ENCODE measurements at regions not wholly inside any gene's neighbourhood (a gene's known extent, or its start where the extent isn't known, plus 50 kb on each side); places are given as distances from the start of the nearest gene placed in this dataset.

DNA sequence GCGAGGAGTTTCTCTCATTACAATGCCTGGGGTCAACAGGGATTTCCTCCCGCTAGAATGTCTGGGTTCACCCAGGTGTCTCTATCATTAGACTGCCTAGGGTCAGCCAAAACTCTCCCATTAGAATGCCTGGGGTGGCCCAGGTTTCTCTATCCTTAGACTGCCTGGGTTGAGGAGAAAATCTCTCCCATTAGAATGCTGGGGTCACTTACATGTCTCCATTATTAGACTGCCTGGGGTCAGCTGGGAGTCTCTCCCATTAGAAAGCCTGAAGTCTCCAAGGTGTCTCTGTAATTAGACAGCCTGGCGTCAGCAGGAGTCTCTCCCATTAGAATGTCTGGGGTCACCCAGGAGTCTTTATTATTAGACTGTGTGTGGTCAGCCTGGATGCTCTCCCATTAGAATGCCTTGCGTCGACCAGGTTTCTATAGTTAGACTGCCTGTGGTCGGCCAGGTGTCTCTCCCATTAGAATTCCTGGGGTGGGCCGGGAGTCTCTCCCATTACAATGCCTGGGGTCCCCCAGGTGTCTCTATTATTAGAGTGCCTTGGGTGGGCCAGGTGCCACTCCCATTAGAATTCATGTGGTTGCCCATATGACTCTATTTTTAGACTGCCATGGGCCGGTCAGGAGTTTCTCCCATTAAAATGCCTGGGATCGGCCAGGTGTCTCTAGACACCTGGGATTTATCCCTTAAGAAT is 2272.1 kb downstream of the TP53TG3F start:
- no peak overlapping the region for H3K9ac ChIP-seq (ENCODE audit: insufficient read length)
- no peaks in the 10 kb centered on the region for H3K36me3 ChIP-seq (ENCODE audit: insufficient read depth, low read length)
- H3K4me3 ChIP-seq = no peak overlapping the region
- no peak for DNase-seq (ENCODE audit: low read depth, low spot score)
- no peak overlapping the region for H3K27ac ChIP-seq
- TF ChIP-seq EZH2 (IDR thresholded peaks at IDR 0.05) (no peak), POLR2AphosphoS5 (IDR thresholded peaks at IDR 0.05; ENCODE audit: borderline replicate concordance, low read depth, low read length) (no peak), FOXP2 (optimal IDR thresholded peaks at IDR 0.05; ENCODE audit: control extremely low read depth, extremely low read length, insufficient read depth) (no peak)
- H3K9me3 ChIP-seq (ENCODE audit: low read depth, low read length) = no peaks in the 10 kb centered on the region

DNA sequence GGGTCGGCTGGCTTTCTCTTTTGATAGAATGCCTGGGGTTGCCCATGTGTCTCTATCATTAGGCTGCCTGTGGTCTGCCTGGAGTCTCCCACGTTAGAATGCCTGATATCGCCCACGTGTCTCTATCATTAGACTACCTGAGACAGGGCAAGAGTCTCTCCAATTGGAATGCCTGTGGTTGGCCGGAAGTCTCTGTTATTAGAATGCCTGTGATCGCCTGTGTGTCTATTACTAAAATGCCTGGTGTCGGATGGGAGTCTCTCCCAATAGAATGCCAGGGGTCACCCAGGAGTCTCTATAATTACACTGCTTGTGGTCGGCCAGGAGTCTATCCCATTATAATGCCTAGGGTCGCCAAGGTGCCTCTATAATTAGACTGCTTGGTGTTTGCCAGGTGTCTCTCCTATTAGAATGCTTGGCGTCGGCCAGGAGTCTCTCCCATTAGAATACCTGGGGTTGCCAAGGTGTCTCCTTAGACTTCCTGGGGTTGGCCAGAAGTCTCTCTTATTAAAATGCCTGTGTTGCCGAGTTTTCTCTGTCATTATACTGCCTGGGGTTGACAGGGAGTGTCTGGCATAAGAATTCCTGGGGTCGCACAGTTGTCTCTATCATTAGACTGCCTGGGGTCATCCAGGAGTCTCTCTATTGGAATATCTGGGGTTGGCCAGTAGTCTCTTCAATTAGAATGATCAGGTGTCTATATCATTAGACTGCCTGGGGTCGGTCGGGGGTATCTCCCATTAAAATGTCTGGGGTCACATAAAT is 2272.8 kb downstream of the TP53TG3F start:
- Histone ChIP-seq H3K9me3 (ENCODE audit: low read depth, low read length) (no peaks in the 10 kb centered on the region), H3K9ac (ENCODE audit: insufficient read length) (no peak overlapping the region), H3K27ac (no peak overlapping the region), H3K4me3 (no peak overlapping the region), H3K36me3 (ENCODE audit: insufficient read depth, low read length) (no peaks in the 10 kb centered on the region)
- TF ChIP-seq FOXP2 (optimal IDR thresholded peaks at IDR 0.05; ENCODE audit: control extremely low read depth, extremely low read length, insufficient read depth) (no peak), EZH2 (IDR thresholded peaks at IDR 0.05) (no peak), POLR2AphosphoS5 (IDR thresholded peaks at IDR 0.05; ENCODE audit: borderline replicate concordance, low read depth, low read length) (no peak)
- DNase-seq (ENCODE audit: low read depth, low spot score) = no peak

DNA sequence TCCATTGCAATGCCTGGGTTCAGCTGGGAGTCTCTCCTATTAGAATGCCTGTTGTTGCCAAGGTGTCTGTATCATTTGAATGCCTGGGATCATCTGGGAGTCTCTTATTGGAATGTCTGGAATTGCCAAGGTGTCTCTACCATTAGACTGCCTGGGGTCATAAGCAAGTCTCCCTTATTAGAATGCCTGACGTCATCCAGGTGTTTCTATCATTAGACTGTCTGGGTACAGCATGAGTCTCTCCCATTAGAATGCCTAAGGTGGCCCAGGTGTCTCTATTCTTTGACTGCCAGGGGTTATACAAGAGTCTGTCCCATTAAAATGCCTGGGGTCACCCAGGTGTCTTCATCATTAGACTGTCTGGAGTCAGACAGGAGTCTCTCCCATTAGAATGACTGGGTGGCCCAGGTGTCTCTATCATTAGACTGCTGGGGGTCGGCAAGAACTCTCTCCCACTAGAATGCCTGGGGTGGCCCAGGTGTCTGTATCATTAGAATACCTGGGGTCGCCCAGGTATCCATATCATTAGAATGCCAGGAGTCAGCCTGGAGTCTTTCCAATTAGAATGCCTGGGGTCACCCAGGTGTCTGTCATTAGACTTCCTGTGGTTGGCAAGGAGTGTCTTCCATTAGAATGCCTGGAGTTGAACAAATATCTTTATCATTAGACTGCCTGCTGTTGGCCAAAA is 2274.0 kb downstream of the TP53TG3F start:
- Histone ChIP-seq H3K9me3 (ENCODE audit: low read depth, low read length) (no peaks in the 10 kb centered on the region), H3K9ac (ENCODE audit: insufficient read length) (no peak overlapping the region), H3K36me3 (ENCODE audit: insufficient read depth, low read length) (no peaks in the 10 kb centered on the region), H3K27ac (no peak overlapping the region), H3K4me3 (no peak overlapping the region)
- DNase-seq (ENCODE audit: low read depth, low spot score) = no peak
- no peak for TF ChIP-seq EZH2 (IDR thresholded peaks at IDR 0.05)
- no peak for TF ChIP-seq POLR2AphosphoS5 (IDR thresholded peaks at IDR 0.05; ENCODE audit: borderline replicate concordance, low read depth, low read length)
- TF ChIP-seq FOXP2 (optimal IDR thresholded peaks at IDR 0.05; ENCODE audit: control extremely low read depth, extremely low read length, insufficient read depth) = no peak

DNA sequence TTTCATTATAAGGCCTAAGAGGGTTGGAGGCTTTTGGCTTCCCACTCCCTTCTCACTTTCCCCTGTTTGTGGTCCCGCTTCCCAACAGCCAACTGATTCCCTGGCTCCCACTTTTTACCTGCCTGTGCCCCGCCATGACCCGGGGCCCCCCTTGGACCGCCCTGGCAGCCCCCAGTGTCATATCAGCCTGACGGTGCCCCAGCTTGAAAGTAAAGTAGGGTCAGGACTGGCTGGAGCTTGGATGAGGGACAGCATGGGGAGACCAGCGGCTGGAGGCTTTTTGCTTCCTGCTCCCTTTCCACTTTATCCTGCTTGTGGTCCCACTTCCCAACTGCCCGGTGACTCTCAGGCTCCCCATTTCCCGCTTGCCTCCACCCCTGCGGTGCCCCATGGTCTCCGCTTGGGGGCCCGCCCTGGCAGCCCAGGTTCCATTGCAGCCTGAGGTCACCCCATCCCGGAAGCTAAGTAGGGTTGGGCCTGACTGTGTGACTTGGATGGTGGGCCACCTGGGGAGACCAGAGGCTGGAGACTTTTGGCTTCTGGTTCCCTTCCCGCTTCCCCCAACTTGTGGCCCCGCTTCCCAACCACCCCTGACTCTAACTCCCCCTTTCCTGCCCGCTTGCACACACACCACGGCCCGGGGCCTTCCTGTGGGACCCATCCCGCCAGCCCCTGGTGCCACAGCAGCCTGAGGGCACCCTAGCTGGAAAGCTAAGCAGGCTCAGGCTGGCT is 2274.7 kb downstream of the TP53TG3F start:
- Histone ChIP-seq H3K9ac (ENCODE audit: insufficient read length) (no peak overlapping the region), H3K27ac (no peak overlapping the region), H3K36me3 (ENCODE audit: insufficient read depth, low read length) (no peaks in the 10 kb centered on the region), H3K4me3 (no peak overlapping the region), H3K9me3 (ENCODE audit: low read depth, low read length) (no peaks in the 10 kb centered on the region)
- DNase-seq (ENCODE audit: low read depth, low spot score) = no peak
- TF ChIP-seq FOXP2 (optimal IDR thresholded peaks at IDR 0.05; ENCODE audit: control extremely low read depth, extremely low read length, insufficient read depth) = no peak

DNA sequence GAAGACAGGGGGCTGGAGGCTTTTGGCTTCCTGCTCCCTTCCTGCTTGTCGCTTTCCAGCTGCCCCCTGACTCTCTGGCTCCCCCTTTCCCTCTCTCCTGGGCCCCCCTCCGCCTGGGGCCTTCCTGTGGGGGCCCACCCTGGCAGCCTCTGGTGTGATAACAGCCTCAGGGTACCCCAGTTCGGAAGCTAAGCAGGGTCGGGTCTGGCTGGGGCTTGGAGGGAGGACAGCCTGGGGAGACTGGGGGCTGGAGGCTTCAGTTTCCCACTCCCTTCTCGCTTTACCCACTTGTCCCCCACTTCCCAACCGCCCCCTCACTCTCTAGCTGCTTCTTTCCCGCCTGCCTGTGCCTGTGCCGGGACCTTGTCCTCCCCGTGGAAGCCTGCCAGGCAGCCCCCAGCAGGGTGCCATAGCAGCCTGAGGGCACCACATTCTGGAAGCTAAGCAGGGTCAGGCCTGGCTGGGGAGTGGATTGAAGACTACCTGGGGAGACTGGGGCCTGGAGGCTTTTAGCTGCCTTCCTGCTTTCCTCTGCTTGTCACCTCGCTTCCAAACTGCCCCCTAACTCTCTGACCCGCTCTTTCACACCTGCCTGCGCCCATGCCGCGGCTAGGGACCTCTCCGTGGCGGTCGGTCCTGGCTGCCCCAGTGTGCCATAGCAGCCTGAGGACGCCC is 2275.5 kb downstream of the TP53TG3F start:
- H3K27ac ChIP-seq = no peak overlapping the region
- no peaks in the 10 kb centered on the region for H3K9me3 ChIP-seq (ENCODE audit: low read depth, low read length)
- no peaks in the 10 kb centered on the region for H3K36me3 ChIP-seq (ENCODE audit: insufficient read depth, low read length)
- no peak overlapping the region for H3K9ac ChIP-seq (ENCODE audit: insufficient read length)
- no peak for DNase-seq (ENCODE audit: low read depth, low spot score)
- H3K4me3 ChIP-seq = no peak overlapping the region
- TF ChIP-seq POLR2AphosphoS5 (IDR thresholded peaks at IDR 0.05; ENCODE audit: borderline replicate concordance, low read depth, low read length) (no peak), FOXP2 (optimal IDR thresholded peaks at IDR 0.05; ENCODE audit: control extremely low read depth, extremely low read length, insufficient read depth) (no peak), EZH2 (IDR thresholded peaks at IDR 0.05) (no peak)

DNA sequence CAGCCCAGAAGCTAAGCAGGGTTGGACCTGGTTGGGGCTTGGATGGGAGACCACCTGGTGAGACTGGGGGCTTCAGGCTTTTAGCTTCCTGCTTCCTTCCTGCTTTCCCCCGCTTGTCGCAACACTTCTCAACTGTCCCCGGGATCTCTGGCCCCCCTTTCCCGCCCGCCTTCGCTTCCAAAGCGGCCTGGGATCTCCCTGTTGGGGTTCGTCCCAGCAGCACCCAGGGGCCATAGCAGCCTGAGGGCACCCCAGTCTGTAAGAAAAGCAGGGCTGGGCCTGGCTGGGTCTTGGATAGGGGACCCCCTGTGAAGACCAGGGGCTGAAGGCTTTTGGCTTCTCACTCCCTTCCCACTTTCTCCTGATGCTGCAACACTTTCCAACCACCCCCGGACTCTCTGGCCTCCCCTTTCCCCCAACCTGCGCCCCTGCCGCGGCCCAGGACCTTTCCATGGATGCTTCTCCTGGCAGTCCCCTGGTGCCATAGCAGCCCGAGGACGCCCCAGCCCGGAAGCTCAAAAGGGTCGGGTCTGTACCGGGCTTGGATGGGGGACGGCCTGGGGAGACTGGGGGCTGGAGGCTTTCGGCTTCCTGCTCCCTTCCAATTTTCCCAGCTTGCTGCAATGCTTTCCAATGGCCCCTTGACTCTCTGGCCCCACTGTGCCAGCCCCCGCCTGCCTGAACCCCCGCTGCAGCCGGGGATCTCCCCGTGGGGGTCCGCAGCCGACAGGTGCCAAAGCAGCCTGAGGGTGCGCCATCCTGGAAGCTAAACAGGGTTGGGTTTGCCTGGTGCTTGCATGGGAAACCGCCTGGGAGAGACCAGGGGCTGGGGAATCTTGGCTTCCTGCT is 2276.2 kb downstream of the TP53TG3F start:
- Histone ChIP-seq H3K9ac (ENCODE audit: insufficient read length) (no peak overlapping the region), H3K27ac (no peak overlapping the region), H3K9me3 (ENCODE audit: low read depth, low read length) (no peaks in the 10 kb centered on the region), H3K36me3 (ENCODE audit: insufficient read depth, low read length) (no peaks in the 10 kb centered on the region), H3K4me3 (no peak overlapping the region)
- no peak for DNase-seq (ENCODE audit: low read depth, low spot score)
- no peak for TF ChIP-seq EZH2 (IDR thresholded peaks at IDR 0.05)
- TF ChIP-seq POLR2AphosphoS5 (IDR thresholded peaks at IDR 0.05; ENCODE audit: borderline replicate concordance, low read depth, low read length) = no peak
- no peak for TF ChIP-seq FOXP2 (optimal IDR thresholded peaks at IDR 0.05; ENCODE audit: control extremely low read depth, extremely low read length, insufficient read depth)

DNA sequence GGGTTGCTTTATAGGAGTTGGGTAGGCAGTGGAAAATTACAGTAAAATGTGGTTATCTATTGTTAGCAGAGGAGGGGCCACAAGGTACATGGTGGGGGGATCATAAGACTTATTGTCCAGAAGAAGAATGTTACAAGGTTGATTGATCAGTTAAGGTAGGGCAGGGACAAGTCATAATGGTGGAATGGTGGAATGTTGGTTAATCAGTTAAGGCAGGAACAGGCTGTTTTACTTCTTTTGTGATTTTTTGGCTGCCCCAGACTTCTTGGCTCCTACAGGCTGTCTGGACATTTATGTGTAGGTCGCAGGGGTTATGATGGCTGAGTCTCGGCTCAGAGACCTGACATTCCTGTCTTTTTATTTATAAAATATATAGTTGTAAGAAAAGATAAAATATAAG is 2277.1 kb downstream of the TP53TG3F start:
- Histone ChIP-seq H3K27ac (no peak overlapping the region), H3K9me3 (ENCODE audit: low read depth, low read length) (no peaks in the 10 kb centered on the region)
- no peak for TF ChIP-seq FOXP2 (optimal IDR thresholded peaks at IDR 0.05; ENCODE audit: control extremely low read depth, extremely low read length, insufficient read depth)
- TF ChIP-seq EZH2 (IDR thresholded peaks at IDR 0.05) = no peak
- no peak for TF ChIP-seq POLR2AphosphoS5 (IDR thresholded peaks at IDR 0.05; ENCODE audit: borderline replicate concordance, low read depth, low read length)

More for the DNA sequence above, 2277.1 kb downstream of the TP53TG3F start:
- Histone ChIP-seq H3K9ac (ENCODE audit: insufficient read length) (no peak overlapping the region), H3K4me3 (no peak overlapping the region), H3K36me3 (ENCODE audit: insufficient read depth, low read length) (no peaks in the 10 kb centered on the region)
- no peak for DNase-seq (ENCODE audit: low read depth, low spot score)
